Retinal pigment epithelial cell (primary cell): ENCODE measurements at regions not wholly inside any gene's neighbourhood (a gene's known extent, or its start where the extent isn't known, plus 50 kb on each side); places are given as distances from the start of the nearest gene placed in this dataset.

ENCODE experiments used
- DNase-seq: peaks from one replicate; pipeline ENCODE4 v3.0.0-alpha.2; 2010; ENCODE audit warnings: low read depth
- H3K4me3 ChIP-seq: 2 replicates; pipeline ENCODE4 v1.5.1; 2011; ENCODE audit warnings: mild to moderate bottlenecking, low read length, control low read depth, moderate library complexity
- CTCF ChIP-seq: conservative IDR thresholded peaks from 2 replicates; pipeline ENCODE4 v1.5.1; 2011; ENCODE audit warnings: low read depth, low read length, control low read depth, inconsistent platforms

GRCh38 chr1:99516141-99516540 lies 129.8 kb upstream of the PALMD start:
- no peak for DNase-seq
- TF ChIP-seq CTCF = no peak

GRCh38 chr1:99520121-99520520 lies 125.8 kb upstream of the PALMD start:
- DNase-seq = no peak
- H3K4me3 ChIP-seq = no peak overlapping the region
- no peak for TF ChIP-seq CTCF

More at GRCh38 chr1:99516141-99516540, 129.8 kb upstream of the PALMD start:
- H3K4me3 ChIP-seq = no peak overlapping the region

- H3K4me3 ChIP-seq = no peak overlapping the region
- no peak for TF ChIP-seq CTCF
- no peak for DNase-seq
These were observed 120.6 kb upstream of the PALMD start for GRCh38 chr1:99525331-99525730.

- TF ChIP-seq CTCF = peak; percentile 43
- H3K4me3 ChIP-seq = no peak overlapping the region
- DNase-seq = no peak
These were observed 118.8 kb upstream of the PALMD start for GRCh38 chr1:99527078-99527477.

GRCh38 chr1:99527545-99527944 lies 118.4 kb upstream of the PALMD start:
- DNase-seq = no peak
- TF ChIP-seq CTCF = no peak
- no peak overlapping the region for H3K4me3 ChIP-seq

GRCh38 chr1:99529002-99529401 lies 116.9 kb upstream of the PALMD start:
- no peak for TF ChIP-seq CTCF
- H3K4me3 ChIP-seq = no peak overlapping the region
- DNase-seq = no peak

GRCh38 chr1:99531578-99532275 lies 114.2 kb upstream of the PALMD start:
- H3K4me3 ChIP-seq = no peak overlapping the region
- no peak for DNase-seq
- TF ChIP-seq CTCF = no peak
